WTC11 (cell line): ENCODE measurements at regions not wholly inside any gene's neighbourhood (a gene's known extent, or its start where the extent isn't known, plus 50 kb on each side); places are given as distances from the start of the nearest gene placed in this dataset.

Source experiments
- ATAC-seq: fragments of 200-7000 bp; cut with Tn5 transposase; 2 replicates; pipeline ENCODE4 v1.10.0; 2021; ENCODE audit warnings: mild to moderate bottlenecking, moderate library complexity
- CTCF ChIA-PET: fragments of 300-600 bp; sonication (Branson Sonifier 250); formaldehyde crosslinking; loops from one replicate; lab custom pipeline; 2021; ENCODE audit warnings: antibody characterized with exemption; lab: Charles Lee
- POLR2A ChIA-PET: fragments of 350-600 bp; sonication (Branson Sonifier 250); formaldehyde crosslinking; loops from one replicate; lab custom pipeline; 2021; ENCODE audit warnings: antibody characterized with exemption; lab: Charles Lee
- DNase-seq: peaks from one replicate; pipeline ENCODE4 v3.0.0; 2021; ENCODE audit warnings: low spot score
- H3K27ac Mint-ChIP-seq: 2 replicates; pipeline ENCODE4 v1.8.0; 2021; ENCODE audit warnings: mixed read lengths
- H3K27me3 Mint-ChIP-seq: 2 replicates; pipeline ENCODE4 v1.8.0; 2021; ENCODE audit warnings: low read depth, mild to moderate bottlenecking, moderate library complexity, mixed read lengths
- H3K36me3 Mint-ChIP-seq: 2 replicates; pipeline ENCODE4 v1.8.0; 2021; ENCODE audit warnings: mixed read lengths
- H3K4me1 Mint-ChIP-seq: 2 replicates; pipeline ENCODE4 v1.8.0; 2022; ENCODE audit warnings: mixed read lengths
- H3K4me3 Mint-ChIP-seq: 2 replicates; pipeline ENCODE4 v1.8.0; 2021; ENCODE audit warnings: mild to moderate bottlenecking, moderate library complexity, mixed read lengths
- H3K9me3 Mint-ChIP-seq: 2 replicates; pipeline ENCODE4 v1.8.0; 2021; ENCODE audit warnings: mixed read lengths
- FOXJ3 ChIP-seq: sonication (generic); formaldehyde crosslinking; IDR thresholded peaks from 2 replicates; pipeline ENCODE4 v1.9.0; 2021; ENCODE audit warnings: missing genetic modification reagents, mild to moderate bottlenecking, borderline replicate concordance
- FOXP1 ChIP-seq: sonication (generic); formaldehyde crosslinking; IDR thresholded peaks from 2 replicates; pipeline ENCODE4 v1.8.0; 2022; ENCODE audit warnings: missing genetic modification reagents, mild to moderate bottlenecking, moderate library complexity, borderline replicate concordance
- GTF2I ChIP-seq: fragments of 250-450 bp; sonication (Bioruptor Pico); conservative IDR thresholded peaks from 2 replicates; pipeline ENCODE4 v1.4.0; 2021; ENCODE audit warnings: mild to moderate bottlenecking
- HMGA2 ChIP-seq: fragments of 250-450 bp; sonication (Bioruptor Pico); IDR thresholded peaks from 2 replicates; pipeline ENCODE4 v1.4.0; 2021; ENCODE audit warnings: mild to moderate bottlenecking, moderate library complexity
- IRF1 ChIP-seq: sonication (generic); formaldehyde crosslinking; IDR thresholded peaks from 2 replicates; pipeline ENCODE4 v1.8.0; 2023; ENCODE audit warnings: missing genetic modification reagents
- MYBL2 ChIP-seq: sonication (generic); formaldehyde crosslinking; IDR thresholded peaks from 2 replicates; pipeline ENCODE4 v1.8.1; 2023; ENCODE audit warnings: mild to moderate bottlenecking, moderate library complexity, missing genetic modification reagents
- NFE2L1 ChIP-seq: sonication (generic); formaldehyde crosslinking; IDR thresholded peaks from 2 replicates; pipeline ENCODE4 v1.8.1; 2023; ENCODE audit warnings: missing genetic modification reagents
- NFYB ChIP-seq: sonication (generic); formaldehyde crosslinking; conservative IDR thresholded peaks from 2 replicates; pipeline ENCODE4 v1.8.0; 2022; ENCODE audit warnings: low read depth, missing genetic modification reagents
- SOX15 ChIP-seq: fragments of 250-450 bp; sonication (Bioruptor Pico); IDR thresholded peaks from 2 replicates; pipeline ENCODE4 v1.9.0; 2021; ENCODE audit warnings: mild to moderate bottlenecking
- USF2 ChIP-seq: sonication (generic); formaldehyde crosslinking; IDR thresholded peaks from 2 replicates; pipeline ENCODE4 v1.8.1; 2023; ENCODE audit warnings: mild to moderate bottlenecking, missing genetic modification reagents, moderate library complexity
- ZBTB21 ChIP-seq: sonication (generic); formaldehyde crosslinking; IDR thresholded peaks from 2 replicates; pipeline ENCODE4 v1.8.1; 2023; ENCODE audit warnings: mild to moderate bottlenecking, missing genetic modification reagents, borderline replicate concordance
- ZNF138 ChIP-seq: sonication (generic); formaldehyde crosslinking; conservative IDR thresholded peaks from 2 replicates; pipeline ENCODE4 v1.8.1; 2022; ENCODE audit warnings: mild to moderate bottlenecking, moderate library complexity, missing genetic modification reagents
- ZNF219 ChIP-seq: sonication (generic); formaldehyde crosslinking; IDR thresholded peaks from 2 replicates; pipeline ENCODE4 v1.8.0; 2023; ENCODE audit warnings: missing genetic modification reagents, mild to moderate bottlenecking, borderline replicate concordance
- ZNF317 ChIP-seq: sonication (generic); formaldehyde crosslinking; IDR thresholded peaks from 2 replicates; pipeline ENCODE4 v1.8.1; 2023; ENCODE audit warnings: low read depth, mild to moderate bottlenecking, moderate library complexity, missing genetic modification reagents, borderline replicate concordance
- TF ChIP-seq, protein P1 (sequence below): sonication (generic); formaldehyde crosslinking; IDR thresholded peaks from 2 replicates; pipeline ENCODE4 v1.8.0; 2022; ENCODE audit warnings: mild to moderate bottlenecking, missing genetic modification reagents
- TF ChIP-seq, protein P2 (sequence below): fragments of 250-450 bp; sonication (Bioruptor Pico); IDR thresholded peaks from 2 replicates; pipeline ENCODE4 v1.9.0; 2021; ENCODE audit warnings: mild to moderate bottlenecking, borderline replicate concordance
- TF ChIP-seq, protein P3 (sequence below): sonication (generic); formaldehyde crosslinking; IDR thresholded peaks from 2 replicates; pipeline ENCODE4 v1.8.0; 2022; ENCODE audit warnings: mild to moderate bottlenecking, missing genetic modification reagents
- TF ChIP-seq, protein P4 (sequence below): fragments of 250-450 bp; sonication (Bioruptor Pico); IDR thresholded peaks from 2 replicates; pipeline ENCODE4 v1.8.0; 2021; ENCODE audit warnings: mild to moderate bottlenecking

DNA sequence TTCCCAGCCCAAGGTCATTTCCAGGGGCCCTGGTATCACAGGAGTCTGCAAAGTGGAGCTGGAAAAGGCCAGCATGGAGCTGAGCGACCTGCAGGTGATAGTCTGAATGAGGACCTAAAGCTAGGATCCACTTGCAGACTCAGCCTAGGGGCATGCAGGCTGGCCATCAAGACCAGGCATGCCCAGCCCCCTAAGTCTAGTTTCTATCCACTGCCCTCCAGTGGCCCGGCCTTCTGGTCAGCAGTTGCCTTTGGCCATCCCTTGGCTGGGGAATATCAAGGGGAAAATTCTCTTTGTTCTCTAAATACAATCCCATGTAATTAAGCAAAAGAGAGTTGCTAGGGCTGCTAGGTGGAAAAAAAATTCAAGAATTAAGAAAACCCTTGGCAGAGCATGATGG lies 96.3 kb upstream of the LHX5 start:
- H3K36me3 Mint-ChIP-seq = no peaks in the 10 kb centered on the region
- ATAC-seq = no peak
- TF ChIP-seq USF2 (no peak), GTF2I (CRISPR knock-in tag) (no peak), ZNF219 (no peak), FOXP1 (CRISPR knock-in tag) (no peak), MYBL2 (CRISPR knock-in tag) (no peak), SOX15 (CRISPR knock-in tag) (no peak), ZNF317 (no peak), NFE2L1 (CRISPR knock-in tag) (no peak), HMGA2 (CRISPR knock-in tag) (no peak)
- TF ChIP-seq, protein P1, sequence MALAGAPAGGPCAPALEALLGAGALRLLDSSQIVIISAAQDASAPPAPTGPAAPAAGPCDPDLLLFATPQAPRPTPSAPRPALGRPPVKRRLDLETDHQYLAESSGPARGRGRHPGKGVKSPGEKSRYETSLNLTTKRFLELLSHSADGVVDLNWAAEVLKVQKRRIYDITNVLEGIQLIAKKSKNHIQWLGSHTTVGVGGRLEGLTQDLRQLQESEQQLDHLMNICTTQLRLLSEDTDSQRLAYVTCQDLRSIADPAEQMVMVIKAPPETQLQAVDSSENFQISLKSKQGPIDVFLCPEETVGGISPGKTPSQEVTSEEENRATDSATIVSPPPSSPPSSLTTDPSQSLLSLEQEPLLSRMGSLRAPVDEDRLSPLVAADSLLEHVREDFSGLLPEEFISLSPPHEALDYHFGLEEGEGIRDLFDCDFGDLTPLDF (CRISPR knock-in tag) = no peak
- TF ChIP-seq, protein P2, sequence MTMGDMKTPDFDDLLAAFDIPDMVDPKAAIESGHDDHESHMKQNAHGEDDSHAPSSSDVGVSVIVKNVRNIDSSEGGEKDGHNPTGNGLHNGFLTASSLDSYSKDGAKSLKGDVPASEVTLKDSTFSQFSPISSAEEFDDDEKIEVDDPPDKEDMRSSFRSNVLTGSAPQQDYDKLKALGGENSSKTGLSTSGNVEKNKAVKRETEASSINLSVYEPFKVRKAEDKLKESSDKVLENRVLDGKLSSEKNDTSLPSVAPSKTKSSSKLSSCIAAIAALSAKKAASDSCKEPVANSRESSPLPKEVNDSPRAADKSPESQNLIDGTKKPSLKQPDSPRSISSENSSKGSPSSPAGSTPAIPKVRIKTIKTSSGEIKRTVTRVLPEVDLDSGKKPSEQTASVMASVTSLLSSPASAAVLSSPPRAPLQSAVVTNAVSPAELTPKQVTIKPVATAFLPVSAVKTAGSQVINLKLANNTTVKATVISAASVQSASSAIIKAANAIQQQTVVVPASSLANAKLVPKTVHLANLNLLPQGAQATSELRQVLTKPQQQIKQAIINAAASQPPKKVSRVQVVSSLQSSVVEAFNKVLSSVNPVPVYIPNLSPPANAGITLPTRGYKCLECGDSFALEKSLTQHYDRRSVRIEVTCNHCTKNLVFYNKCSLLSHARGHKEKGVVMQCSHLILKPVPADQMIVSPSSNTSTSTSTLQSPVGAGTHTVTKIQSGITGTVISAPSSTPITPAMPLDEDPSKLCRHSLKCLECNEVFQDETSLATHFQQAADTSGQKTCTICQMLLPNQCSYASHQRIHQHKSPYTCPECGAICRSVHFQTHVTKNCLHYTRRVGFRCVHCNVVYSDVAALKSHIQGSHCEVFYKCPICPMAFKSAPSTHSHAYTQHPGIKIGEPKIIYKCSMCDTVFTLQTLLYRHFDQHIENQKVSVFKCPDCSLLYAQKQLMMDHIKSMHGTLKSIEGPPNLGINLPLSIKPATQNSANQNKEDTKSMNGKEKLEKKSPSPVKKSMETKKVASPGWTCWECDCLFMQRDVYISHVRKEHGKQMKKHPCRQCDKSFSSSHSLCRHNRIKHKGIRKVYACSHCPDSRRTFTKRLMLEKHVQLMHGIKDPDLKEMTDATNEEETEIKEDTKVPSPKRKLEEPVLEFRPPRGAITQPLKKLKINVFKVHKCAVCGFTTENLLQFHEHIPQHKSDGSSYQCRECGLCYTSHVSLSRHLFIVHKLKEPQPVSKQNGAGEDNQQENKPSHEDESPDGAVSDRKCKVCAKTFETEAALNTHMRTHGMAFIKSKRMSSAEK = no peak
- TF ChIP-seq, protein P3, sequence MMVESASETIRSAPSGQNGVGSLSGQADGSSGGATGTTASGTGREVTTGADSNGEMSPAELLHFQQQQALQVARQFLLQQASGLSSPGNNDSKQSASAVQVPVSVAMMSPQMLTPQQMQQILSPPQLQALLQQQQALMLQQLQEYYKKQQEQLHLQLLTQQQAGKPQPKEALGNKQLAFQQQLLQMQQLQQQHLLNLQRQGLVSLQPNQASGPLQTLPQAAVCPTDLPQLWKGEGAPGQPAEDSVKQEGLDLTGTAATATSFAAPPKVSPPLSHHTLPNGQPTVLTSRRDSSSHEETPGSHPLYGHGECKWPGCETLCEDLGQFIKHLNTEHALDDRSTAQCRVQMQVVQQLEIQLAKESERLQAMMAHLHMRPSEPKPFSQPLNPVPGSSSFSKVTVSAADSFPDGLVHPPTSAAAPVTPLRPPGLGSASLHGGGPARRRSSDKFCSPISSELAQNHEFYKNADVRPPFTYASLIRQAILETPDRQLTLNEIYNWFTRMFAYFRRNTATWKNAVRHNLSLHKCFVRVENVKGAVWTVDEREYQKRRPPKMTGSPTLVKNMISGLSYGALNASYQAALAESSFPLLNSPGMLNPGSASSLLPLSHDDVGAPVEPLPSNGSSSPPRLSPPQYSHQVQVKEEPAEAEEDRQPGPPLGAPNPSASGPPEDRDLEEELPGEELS (CRISPR knock-in tag) = no peak
- peaks cover 21% of the 10 kb centered on the region for H3K4me1 Mint-ChIP-seq
- H3K27ac Mint-ChIP-seq = no peak overlapping the region
- H3K27me3 Mint-ChIP-seq = no peaks in the 10 kb centered on the region; the same call in 1 of the 2 replicates
- ChIA-PET POLR2A (no interaction called here), CTCF (interaction anchor here (0.8 kb wide), 1 partner anchor 106 kb away, joined by 3 read pairs; no protein-coding TSS in a partner anchor)
- H3K4me3 Mint-ChIP-seq = no peak overlapping the region
- peaks cover 8% of the 10 kb centered on the region; the same call in 1 of the 2 replicates for H3K9me3 Mint-ChIP-seq
- DNase-seq = no peak

DNA sequence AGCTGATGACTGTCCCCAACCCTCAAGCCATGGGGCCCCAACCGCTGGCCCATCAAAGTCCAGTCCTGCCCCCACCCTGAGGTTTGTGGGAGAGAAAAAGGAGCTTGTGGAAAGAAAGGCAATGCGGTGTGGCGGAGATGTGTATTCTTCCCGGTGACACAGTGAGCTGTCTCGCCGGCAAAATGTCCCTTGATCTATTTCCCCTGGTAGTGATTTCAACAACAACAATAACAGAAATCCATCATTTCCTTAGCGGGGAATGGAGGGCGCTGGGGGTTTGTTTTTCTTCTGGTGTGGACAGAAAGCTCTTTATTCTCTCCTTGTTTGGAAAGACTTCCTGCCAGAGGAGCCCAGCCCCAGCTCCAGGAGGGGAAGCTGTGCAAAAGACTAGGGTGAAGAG lies 93.7 kb upstream of the LHX5 start:
- ChIA-PET CTCF (interaction anchor here (0.8 kb wide), 1 partner anchor 83 kb away, joined by 3 read pairs; no protein-coding TSS in a partner anchor), POLR2A (no interaction called here)
- ATAC-seq (no peak), DNase-seq (no peak)
- Mint-ChIP-seq H3K4me1 (peaks cover 22% of the 10 kb centered on the region), H3K9me3 (no peaks in the 10 kb centered on the region), H3K36me3 (no peaks in the 10 kb centered on the region), H3K27ac (no peak overlapping the region), H3K4me3 (no peak overlapping the region), H3K27me3 (no peaks in the 10 kb centered on the region; the same call in 1 of the 2 replicates)
- TF ChIP-seq ZNF138 (CRISPR knock-in tag) (no peak), ZBTB21 (CRISPR knock-in tag) (no peak), IRF1 (CRISPR knock-in tag) (no peak), FOXJ3 (CRISPR knock-in tag) (no peak), NFYB (CRISPR knock-in tag) (no peak)
- TF ChIP-seq, protein P4, sequence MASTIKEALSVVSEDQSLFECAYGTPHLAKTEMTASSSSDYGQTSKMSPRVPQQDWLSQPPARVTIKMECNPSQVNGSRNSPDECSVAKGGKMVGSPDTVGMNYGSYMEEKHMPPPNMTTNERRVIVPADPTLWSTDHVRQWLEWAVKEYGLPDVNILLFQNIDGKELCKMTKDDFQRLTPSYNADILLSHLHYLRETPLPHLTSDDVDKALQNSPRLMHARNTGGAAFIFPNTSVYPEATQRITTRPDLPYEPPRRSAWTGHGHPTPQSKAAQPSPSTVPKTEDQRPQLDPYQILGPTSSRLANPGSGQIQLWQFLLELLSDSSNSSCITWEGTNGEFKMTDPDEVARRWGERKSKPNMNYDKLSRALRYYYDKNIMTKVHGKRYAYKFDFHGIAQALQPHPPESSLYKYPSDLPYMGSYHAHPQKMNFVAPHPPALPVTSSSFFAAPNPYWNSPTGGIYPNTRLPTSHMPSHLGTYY (CRISPR knock-in tag) = no peak
